ENCODE measurements at regions not wholly inside any gene's neighbourhood (a gene's known extent, or its start where the extent isn't known, plus 50 kb on each side); places are given as distances from the start of the nearest gene placed in this dataset.

DNA sequence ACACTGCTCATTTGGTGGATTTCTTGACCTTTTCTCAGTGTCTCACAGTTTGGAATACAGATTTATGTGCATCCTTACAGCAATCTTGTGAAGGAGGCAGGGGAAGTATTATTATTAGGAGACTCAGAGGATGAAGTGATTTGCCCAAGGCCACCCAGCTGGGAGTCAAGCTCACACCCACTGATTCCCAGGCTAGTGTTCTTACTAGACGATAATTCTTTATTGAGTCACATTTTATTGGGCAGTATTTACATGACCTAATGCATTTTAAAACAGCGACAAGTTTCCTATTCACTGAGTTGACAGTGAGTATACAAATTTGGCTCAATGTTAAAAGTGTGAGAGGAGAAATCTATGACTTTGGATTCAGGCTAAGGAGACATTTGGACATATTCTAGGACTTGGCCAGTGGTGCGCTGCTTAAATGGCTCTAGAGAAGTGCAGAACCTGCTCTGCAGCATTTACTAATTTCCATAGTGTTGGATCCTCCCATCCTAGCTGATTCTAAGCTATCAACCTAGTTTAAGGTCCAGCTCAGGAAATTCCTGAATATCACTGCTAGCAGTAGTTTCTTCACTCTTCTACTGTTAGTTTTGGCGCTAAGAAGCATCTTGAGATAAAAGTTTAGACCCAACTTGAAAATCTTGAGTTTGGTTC, 199.3 kb downstream of the MTX2 start:
- no peak for DNase-seq (ENCODE audit: low read depth)

DNA sequence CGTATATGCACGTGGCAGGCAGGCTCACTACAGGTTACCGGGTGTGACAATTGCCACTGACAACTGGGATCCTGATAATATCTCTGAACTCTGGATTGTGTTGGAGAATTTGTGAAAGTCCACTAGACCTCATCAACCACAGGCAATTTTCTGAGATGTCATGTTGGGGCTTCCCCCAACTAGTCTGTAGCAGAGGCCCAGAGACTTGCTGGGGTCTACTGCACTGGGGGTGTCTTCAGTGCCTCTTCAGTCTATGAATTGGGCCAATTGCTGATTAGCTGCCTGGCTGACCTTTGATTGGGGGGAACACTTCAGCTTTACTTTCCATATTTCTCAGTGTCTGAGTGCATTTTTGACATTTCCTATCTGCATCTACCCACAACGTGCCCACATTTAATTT, 201.5 kb downstream of the MTX2 start:
- no peak for DNase-seq (ENCODE audit: low read depth)

DNA sequence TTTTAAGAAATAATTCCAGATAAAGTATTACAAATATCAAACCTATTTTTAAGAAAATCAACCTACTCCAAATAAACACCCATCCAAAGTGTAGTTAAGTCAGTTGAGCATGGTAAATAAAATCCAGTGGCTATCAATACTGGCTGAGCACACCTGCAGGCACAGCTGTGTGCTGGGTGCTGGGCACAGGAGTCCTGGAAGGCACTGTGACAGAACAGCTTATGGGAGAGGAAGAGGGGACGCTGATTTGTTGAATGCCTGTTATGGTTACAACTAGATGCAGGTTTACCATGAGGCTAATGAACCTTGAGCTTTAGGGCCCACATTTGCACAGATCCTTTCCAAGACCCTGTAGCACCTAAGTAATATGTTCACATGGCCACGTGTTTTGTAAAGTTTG, 202.7 kb downstream of the MTX2 start:
- DNase-seq (ENCODE audit: low read depth), result no peak

DNA sequence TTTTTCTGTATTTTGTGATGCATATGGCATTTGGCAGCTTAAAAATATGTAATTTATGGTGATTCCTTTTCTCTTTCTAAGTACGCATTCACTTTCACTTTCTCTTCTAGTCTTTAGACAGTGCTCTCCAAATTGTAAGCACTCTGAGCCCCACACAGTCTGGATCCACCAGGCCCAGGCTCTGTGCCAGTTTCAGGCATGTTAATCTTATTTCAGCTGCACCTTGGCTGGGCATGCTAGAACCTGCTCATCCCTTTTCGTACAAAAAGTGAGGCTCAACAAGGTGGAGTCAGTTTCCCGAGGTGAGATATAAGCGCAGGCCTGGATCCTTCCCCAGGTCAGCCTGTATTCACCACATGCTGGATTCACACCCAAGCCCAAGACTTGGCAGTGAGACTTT, 203.9 kb downstream of the MTX2 start:
- DNase-seq (ENCODE audit: low read depth), result no peak

DNA sequence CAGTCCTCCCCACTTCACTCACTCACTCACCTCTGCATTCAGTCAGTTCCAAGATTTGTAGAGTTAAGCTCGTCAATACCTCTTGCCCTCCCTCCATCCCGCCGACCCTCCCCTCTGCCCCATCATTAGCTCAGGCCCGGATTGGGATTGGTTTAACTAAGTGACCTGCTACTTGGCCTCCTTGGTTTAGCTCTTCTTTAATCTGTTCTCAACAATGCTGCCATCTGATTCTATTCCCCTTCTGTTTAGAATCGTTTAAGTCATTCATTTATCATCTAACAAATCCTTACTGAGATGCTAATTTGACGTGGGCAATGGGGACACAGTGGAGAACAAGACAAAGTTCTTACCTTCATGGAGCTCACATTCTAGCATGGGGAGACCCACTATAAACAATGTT, 204.6 kb downstream of the MTX2 start:
- no peak for DNase-seq (ENCODE audit: low read depth)

DNA sequence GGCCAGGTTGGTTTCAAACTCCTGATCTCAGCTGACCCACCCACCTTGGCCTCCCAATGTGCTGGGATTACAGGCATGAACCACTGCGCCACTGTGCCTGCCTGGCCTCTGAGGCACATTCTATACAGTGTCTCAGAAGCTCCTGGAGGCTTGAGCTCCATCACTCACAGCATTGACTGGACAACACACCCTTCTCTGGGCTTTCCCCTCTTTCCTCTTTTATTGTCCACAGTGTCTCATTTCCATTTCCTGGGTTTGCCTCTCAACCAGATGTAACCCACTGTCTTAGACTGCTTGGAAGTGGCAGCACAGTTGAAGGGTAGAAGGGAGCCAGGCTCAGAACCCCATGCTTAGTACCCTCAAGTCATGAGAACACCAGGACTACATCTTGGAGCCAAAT, 208.1 kb downstream of the MTX2 start:
- DNase-seq (ENCODE audit: low read depth), result no peak

DNA sequence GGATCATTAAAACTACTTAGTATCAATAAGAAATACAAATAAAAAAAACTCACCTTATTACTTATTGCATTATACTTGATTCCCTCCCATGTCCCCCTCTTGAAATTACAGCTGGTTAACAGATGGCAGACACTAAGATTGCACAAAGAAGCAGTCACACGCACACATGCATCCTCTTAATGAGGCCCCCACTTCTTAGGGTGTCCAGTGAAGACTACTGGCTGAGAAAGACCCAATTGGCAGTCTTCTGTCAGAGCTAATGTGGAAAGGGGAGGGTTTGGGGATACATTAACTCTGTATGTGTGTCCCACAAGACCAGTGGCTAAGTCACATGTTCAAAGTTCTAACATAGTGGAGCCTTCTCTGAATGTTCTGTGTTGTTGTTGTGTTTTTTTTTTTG, 210.7 kb downstream of the MTX2 start:
- DNase-seq (ENCODE audit: low read depth), result no peak

DNA sequence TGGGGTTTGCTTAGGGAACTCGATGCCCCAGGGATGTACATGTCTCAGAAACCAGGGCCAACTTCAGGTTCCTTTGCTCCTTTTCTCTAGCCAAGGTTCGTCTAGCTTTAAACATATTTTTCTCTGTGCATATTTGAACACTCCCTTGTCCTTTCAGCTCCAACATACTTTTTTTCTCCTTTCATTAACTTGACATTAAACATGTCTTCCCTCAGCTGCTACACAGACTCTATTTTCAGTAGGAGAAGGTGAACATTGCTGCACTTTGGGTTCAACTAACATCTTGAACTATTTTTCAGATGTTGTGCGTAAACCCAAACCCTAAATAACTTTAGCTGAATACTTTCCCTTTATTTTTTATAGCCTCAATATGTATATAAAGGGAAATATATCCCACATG, 212.9 kb downstream of the MTX2 start:
- DNase-seq (ENCODE audit: low read depth), result no peak

DNA sequence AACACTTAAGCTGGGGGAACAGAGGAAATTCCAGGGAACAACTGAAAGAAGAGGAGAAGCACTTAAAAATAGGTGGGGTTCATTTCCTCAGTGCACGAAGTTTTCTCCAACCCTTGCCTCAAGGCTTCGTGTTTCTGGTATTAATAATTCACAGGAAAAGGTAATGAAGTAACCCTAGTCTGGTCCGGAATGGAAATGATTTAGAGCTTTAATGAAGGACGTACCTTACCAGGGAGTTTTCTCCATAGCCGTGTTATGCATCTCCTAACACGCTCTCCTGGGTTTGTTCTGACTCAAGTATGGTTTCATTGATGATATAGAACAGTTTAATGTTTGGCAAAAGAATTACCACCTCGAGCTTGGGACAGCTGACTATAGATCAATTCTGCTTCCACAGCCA, 214.2 kb downstream of the MTX2 start:
- DNase-seq (ENCODE audit: low read depth), result no peak

DNA sequence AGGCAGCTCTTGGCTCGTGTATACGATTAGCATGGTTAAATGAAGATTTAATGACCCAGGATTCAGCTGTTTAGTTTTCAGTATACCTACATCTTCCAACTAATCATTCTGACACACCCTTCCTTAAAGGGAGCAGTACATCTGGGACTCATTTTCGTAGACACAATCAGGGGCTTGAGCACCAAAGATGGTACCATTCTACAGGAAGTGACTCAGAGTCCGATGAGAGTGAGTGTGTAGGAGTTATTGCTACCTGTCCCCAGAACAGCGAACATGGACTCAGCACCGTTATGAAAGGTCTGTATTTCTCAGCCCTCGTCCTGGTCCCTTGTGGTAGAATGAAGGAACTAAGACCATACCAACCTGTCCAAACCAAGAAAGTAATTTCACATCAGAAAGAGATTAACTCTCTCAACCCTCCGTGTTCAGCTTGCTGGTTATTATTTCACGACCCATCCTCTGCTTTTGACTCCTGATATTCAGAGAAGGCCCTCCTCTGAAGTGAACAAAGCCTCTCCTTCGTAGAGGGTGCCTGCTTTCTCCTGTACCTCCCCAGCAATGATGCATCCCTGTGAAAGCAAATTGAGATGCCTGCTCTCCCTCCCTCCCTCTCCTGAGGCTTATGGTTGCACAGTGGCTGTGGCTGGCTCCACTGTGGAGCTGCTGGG, 214.8 kb downstream of the MTX2 start:
- DNase-seq (ENCODE audit: low read depth), result no peak

DNA sequence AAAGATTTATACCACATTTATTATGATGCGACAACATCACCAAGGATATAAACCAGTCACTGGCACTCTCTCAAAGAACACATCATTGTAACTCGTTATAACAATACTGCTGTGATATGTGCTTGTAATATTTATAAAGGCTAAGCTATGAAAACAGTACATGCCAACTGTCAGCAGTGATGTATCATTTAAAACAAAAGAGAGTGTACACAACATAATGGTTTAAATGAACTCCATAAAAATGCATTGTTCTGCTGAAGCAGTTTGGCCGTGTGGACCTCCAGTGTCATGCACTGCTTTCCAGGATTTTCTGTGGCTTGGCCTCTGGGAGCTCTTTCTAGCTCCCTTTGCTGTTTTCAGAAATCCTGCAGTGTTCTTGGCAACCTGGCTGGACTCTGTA, 215.6 kb downstream of the MTX2 start:
- DNase-seq (ENCODE audit: low read depth), result no peak

DNA sequence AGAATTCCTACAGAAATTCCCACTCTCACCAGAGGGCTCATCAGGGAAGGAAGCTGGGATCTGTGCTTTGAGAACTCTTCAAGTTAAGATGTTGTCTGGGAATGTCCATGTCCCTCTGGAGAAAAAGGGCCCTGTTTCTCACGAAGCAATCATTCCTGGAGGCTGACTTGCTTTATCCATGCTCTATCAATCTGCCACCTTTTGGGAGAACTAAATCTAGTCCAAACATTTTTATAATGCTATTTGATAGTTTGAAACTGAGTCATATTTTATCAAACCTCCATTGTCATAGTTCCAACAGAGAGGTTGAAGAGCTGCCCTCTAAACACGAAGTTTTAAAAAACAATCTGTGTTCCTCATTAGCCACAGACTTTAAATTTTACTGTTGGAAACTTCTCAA, 219.2 kb downstream of the MTX2 start:
- no peak for DNase-seq (ENCODE audit: low read depth)

DNA sequence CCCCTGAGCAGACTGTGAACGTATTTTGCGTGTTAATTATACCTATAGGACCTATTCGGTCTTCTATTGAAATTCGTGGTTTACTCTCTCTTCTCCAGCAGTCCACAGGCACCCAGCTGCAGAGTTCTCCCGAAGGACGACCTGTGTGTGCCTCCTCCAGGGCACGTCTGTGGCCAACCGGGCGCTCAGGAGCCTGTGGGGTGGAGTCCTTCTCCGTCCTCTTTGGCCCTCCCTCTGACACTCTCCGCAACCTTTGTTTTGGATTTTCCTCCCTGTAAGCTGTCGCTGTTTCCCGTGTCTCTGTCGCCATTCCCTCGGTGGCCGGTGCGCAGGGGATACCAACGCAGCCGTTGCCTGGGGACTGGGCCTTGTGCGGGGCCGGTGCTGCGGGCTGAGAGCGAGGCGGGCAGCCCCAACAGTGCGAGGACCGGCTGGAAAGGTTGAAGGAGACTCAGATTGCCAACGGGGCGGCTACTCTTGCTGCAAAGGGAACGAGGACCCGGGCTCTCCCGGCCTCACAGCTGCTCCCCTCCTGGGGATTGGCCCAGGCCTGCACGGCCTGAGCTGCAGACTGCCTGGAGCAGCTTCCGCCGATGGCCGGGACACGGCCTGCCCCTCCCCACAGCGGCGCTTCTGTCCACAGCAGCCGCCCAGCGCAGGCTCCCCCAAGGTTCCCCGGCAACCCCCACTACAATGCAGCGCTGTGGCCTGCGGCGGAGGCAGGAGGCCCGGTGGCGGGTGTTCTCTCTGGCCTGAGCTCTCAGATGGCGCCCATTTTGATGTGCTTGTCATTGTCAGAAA, 221.0 kb downstream of the MTX2 start:
- DNase-seq (ENCODE audit: low read depth), result no peak

DNA sequence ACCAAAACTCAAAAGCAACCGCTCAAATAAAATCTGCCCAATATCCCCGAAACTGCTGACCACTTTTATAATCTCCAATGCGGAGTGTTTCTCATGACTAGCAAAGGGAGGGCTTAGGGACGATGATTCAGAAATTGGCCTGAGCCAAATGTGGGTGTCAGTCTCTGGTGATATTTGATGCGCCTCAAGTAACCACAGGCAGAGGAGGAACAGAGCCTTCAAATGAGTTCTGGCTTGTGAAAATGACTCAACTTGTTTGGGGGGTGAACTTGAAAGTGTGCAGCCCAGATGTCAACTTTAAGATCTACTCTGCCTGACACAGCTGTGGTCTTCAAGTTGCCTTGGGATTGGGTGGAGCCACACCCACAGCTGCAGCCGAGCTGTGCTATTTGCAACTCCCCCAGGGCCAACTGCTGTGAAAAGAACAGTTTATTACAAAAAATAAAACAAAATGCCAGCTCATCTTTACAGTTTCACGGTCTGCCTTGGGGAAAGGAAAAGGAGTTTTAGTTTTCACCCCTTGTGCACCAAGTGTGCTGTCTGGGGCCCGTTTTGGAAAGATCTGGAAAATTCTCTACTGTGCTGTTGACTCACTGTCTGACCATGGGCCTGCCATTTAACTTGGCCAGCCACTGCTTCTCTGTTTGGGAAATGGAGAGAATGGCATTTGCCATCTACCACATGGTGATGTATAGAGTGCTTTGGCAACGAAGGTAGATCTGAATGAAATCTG, 222.1 kb downstream of the MTX2 start:
- no peak for DNase-seq (ENCODE audit: low read depth)

DNA sequence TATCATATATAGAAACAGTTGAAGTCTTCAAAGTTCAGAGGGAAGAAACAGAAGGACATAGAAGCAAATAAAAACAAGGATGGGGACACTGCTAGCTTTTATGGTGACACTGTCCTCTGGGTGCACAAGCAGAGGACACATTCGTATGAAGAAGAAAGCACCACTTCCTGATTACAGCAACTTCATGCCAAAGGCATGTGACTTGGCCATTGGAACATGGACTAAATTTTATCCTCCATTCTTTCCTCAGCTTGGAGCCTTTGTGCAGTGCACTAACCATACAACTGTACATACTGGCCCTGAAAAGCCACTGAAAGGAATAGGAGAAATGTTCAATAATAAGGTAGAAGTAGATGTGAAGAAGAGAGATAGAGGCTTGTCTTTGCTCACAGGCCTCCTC, 223.3 kb downstream of the MTX2 start:
- no peak for DNase-seq (ENCODE audit: low read depth)

DNA sequence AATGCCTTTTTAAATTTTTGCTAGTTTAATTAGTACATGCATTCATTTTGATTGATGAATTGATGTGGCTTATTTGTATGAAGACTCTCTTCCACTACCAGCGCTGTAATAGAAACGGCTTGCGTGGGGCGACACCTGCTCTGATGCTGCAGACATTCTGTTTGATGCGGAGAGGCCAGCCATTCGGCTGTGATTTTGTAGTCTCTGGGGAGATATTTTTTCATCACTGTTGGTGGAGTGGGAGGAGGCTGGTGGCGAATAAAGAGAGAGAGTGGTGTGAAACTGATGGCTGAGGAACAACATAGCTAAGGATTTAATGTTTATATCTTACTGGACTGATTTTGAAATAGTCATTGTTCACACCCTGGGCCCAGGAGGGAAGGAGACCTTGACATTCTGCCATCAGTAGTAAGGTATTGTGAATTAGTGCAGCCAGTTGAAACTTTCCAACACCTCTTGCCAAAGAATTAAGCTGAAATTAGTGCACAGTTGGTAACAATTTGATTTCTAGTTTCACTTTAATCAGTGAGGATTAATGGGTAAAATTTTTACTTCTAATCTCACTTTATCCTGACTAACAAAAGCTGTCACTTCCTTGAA, 224.1 kb downstream of the MTX2 start:
- DNase-seq (ENCODE audit: low read depth), result no peak

DNA sequence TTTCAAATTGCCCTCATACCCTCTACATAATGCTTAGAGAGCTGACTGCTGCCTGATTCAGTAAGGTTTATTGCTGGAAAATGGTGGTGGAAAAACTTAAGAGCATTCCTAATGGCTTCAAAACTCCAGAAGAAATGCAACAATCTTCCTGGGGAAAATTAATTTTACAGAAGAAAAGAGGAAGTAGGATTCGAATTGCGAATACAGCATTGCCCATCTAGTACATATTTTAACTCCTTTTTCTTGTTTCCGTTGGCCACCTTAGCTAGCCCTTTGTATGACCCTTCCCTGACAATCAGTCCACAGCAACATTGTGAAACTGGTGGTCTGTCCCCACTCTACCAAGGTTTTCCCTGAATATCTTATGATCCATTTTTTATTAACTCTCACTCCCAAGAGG, 224.7 kb downstream of the MTX2 start:
- no peak for DNase-seq (ENCODE audit: low read depth)

DNA sequence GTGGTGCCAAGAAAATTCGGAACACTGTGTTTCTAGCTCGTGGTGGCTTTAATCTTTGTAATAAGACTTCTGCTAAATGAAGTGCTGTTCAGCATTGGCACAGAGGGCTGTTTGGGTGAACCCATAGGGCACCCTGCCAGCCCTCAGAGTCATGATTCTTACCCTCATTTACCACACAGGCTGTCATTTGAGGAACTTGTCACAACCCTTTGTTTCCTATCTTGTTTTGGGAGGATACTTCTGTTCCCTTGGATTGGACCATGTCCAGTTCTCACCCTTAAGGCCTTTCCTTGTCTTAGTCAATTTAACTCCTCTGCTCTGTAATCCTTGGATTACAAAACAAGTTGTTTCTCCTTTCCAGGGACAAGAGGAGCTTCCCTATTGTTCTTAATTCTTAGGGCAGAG, 225.7 kb downstream of the MTX2 start:
- DNase-seq (ENCODE audit: low read depth), result no peak

DNA sequence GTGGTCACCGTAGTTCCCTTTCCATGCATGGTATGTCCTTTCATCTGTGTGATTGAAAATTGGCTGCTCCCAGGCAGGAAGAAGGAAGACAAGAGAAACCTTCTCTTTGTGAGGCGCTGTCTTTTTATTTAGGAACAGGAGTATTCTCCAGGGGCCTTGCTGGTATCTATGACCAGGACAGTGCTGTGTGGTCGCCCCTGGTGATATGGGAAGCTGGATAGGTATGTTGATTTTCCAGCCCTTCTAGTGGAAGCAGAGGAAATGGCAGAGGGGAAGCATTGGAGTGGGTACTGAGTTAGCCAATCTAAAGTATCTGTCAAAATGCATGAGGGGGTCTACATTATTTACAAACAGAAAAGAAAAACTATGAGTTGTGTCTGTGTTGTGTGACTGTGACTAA, 226.6 kb downstream of the MTX2 start:
- no peak for DNase-seq (ENCODE audit: low read depth)

DNA sequence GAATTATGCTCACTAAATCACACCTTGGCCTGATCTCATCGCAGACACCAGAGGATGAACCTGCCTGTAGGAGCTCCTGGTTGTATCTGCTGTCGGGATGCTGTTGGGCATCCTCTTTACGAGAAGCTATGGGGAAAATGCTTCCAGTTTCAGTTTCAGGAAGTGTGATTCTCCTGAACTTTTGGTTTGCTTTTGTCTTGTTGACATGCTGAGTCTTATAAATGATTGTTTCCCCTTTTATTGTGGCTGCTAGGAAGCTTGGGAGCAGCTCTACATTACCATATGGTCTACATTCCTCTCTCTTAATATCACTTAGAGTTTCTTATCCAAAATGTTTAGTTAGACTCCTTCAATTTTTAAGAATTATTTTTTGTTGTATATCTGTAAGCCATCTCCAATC, 227.5 kb downstream of the MTX2 start:
- DNase-seq (ENCODE audit: low read depth), result no peak

DNA sequence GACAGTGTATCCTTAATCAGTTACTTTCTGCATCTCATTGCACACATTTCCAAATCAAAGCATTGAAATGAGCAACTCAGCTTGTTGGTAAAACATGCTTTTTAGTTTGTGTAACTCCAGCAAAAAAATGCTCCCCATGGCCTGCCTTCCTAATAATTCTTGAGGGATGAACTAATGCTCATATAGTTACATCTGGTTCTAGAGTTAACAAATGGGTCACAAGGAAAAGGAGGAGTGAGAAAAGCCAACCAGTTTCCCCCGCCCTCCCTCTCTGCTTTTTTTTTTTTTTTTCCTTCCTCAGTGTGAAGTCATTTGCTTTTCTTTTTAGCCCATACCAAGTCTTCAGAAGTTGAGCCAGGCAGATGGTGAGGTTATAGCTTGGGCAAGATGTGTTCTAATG, 231.7 kb downstream of the MTX2 start:
- DNase-seq (ENCODE audit: low read depth), result no peak

DNA sequence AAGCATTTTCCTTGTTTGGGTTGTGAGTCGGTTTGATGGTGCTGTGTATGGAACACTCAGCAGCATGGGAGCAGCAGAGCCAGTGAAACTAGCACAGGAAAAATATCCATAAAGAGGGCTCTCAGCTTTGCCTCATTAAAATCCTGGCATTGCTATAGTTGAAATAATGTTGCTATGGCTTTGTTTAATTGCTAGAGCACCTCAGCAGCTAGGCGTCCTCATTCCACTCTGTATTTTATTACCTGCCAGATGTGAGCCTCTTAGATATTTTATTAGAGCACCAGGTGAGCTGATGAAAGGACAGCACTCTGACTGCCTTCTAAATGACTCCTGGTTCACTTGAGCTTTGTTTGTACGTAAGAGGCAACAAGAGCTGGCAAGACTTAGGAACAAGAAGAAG, 232.4 kb downstream of the MTX2 start:
- no peak for DNase-seq (ENCODE audit: low read depth)

Measured in T-helper 22 cell (primary cell).